NCI-H748 (cell line): ENCODE measurements at regions not wholly inside any gene's neighbourhood (a gene's known extent, or its start where the extent isn't known, plus 50 kb on each side); places are given as distances from the start of the nearest gene placed in this dataset.
"Not testable (repeated sequence)": the region's sequence is repeated elsewhere in the genome, so short reads cannot be mapped to it uniquely, and the experiment has no call there.

Experiments used
- DNase-seq: peaks from one replicate; lab custom pipeline; 2025; ENCODE audit not compliant: unreplicated experiment; lab: John Stamatoyannopoulos, UW

GRCh38 chr7:149930374-149931068 lies 56.8 kb downstream of the ATP6V0E2 start:
- not testable (repeated sequence) for DNase-seq

DNA sequence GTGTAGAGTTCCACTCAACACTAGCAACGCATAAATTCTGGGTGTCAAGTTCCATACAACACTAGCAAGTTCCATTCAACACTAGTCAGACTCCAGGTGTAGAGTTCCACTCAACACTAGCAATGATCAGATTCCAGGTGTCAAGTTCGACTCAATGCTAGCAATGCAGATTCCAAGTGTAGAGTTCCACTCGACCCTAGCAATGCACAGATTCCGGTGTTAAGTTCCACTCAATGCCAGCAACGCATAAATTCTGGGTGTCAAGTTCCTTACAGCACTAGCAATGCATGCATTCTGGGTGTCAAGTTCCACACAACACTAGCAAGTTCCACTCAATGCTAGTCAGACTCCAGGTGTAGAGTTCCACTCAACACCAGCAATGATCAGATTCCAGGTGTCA lies 60.0 kb downstream of the ATP6V0E2 start:
- DNase-seq = not testable (repeated sequence)

DNA sequence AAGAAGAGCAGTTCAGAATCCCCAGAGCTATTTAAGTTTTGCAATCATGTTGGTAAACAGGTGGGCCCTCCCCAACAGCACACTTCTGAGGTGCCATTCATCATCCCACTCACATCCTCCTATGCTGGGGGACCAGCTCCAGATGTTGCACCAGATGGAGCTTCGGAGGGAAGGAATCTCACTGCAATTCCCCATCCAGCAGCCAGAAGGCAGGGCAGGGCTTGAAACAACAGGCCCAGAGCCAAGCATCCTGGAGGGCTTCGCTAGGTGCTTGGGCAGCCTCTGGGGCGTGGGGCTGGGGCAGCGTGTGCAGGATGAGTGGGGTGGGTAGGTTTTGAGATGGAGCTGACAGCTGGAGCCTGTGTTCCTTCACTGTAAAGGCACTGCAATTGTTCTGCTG lies 73.6 kb downstream of the ATP6V0E2 start:
- DNase-seq = not testable (repeated sequence)

- DNase-seq = not testable (repeated sequence)
Observed at GRCh38 chr7:149948444-149948843, 74.7 kb downstream of the ATP6V0E2 start.

- not testable (repeated sequence) for DNase-seq
Observed at GRCh38 chr7:149949863-149950577, 76.3 kb downstream of the ATP6V0E2 start.

GRCh38 chr7:149950578-149950924 lies 76.8 kb downstream of the ATP6V0E2 start:
- DNase-seq = not testable (repeated sequence)

DNA sequence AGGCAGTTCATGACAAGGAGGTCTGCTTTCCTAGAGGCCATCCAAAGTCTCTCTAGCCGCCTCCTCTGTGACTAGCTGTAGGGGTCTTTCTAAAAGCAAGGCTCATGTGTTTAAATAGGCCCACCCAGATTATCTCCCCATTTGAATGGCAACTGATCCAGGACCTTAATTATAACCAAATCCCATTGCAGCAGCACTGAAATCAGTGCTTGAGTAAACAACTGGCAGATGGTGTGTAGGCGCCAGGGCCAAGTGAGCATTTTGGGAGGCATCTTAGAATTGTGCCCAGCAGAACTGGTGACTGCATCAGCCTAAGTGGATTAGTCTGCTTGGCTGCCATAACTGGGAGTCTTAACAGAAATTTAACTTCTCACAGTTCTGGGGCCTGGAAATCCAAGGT lies 77.8 kb downstream of the ATP6V0E2 start:
- not testable (repeated sequence) for DNase-seq

- DNase-seq = not testable (repeated sequence)
Observed at GRCh38 chr7:149958880-149959279, 85.1 kb downstream of the ATP6V0E2 start.

DNA sequence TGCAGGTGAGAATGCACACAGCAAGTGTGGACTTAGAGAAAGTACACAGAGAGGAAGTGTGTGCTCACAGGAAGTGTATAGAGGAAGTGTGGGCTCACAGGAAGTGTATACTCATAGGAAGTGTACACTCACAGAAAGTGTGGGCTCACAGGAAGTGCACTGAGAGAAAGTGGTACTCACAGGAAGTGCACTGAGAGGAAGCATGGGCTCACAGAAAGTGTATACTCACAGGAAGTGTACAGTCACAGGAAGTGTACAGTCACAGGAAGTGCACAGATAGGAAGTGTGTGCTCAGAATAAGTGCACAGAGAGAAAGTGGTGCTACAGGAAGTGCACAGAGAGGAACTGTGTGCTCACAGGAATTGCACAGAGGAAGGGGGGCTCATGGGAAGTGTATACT lies 87.1 kb downstream of the ATP6V0E2 start:
- not testable (repeated sequence) for DNase-seq

DNA sequence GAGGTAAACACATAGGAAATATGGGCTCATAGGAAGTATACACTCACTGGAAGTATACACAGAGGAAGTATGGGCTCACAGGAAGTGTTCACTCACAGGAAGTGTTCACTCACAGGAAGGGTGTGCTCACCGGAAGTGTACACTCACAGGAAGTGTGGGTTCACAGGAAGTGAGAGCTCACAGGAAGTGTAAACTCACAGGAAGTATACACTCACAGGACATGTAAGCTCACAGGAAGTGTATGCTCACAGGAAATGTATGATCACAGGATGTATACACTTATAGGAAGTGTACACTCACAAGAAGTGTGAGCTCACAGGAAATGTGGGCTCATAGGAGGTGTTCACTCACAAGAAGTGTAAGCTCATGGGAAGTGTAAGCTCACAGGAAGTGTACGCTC lies 88.1 kb downstream of the ATP6V0E2 start:
- DNase-seq = not testable (repeated sequence)

- not testable (repeated sequence) for DNase-seq
Observed at GRCh38 chr7:149962685-149963319, 89.0 kb downstream of the ATP6V0E2 start.

DNA sequence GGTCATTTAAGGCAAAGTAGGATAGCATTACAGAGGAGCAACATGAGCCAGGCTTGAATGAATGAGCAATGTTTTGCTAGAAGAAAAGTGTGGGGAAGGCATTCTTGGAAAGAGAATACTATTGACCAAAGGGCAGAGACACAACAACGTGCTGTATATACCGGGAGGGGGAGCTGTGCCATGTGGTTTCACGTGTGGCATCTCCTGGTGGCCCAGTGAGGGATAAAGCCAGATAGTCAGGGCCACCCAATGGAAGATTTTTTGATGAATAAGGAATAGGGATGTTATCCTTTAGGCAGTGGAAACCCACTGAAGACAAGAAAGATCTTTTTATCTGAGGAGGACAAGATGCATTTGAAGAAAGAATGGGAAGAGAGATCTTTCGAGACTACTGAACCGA lies 90.2 kb downstream of the ATP6V0E2 start:
- DNase-seq = not testable (repeated sequence)

DNA sequence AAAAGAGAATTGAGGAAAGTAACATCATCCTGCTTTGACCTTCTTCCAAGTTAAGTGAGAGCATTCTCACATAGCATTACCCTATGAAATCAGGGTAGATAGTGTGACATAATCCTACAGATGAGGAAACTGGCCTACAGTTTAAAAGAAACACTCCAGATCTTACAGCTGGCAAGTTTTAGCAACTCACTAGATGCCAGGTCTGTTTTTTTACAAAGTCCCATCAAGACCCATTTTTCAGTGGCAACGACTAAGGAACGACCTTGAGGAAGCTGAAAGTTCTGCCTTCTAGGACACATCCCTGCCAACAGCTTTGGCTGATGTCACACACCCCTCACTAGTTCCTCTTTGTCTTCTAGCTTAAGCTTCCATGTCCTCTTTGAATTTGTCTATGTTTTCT lies 92.7 kb downstream of the ATP6V0E2 start:
- not testable (repeated sequence) for DNase-seq

DNA sequence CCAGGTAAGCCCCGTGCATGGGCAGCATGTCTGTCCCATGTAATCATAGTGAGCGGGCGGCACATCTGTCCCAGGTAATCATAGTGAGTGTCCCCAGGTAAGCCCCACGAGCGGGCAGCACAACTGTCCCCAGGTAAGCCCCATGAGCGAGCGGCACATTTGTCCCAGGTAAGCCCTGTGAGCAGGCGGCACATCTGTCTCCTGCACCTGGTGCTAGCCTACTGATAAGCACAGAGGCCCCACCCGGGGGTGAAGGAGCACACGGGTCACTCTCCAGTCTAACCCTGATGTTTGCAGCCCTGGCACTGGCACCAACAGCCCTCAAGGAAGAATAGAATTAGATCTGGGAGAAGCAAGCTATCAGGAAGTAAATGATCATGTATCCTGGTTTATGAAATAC lies 99.2 kb downstream of the ATP6V0E2 start:
- not testable (repeated sequence) for DNase-seq

DNA sequence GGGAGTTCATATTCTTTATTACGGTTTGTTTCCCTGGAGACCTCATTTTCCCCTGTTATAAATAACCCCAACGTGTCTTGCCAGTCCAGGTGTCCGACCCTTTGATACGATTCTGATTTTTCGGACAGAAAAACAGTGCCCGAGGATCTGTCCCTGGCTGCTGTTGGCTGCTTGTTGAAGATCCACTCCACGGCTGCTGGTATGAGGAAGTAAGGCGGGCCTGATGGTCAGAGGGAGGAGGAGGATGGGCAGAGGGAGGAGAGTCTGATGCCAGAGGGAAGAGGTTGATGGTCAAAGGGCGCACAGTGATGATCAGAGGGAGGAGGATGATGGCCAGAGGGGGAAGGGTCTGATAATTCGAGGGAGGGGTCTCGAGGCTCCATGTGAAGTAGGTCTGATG lies 99.9 kb downstream of the ATP6V0E2 start:
- not testable (repeated sequence) for DNase-seq

DNA sequence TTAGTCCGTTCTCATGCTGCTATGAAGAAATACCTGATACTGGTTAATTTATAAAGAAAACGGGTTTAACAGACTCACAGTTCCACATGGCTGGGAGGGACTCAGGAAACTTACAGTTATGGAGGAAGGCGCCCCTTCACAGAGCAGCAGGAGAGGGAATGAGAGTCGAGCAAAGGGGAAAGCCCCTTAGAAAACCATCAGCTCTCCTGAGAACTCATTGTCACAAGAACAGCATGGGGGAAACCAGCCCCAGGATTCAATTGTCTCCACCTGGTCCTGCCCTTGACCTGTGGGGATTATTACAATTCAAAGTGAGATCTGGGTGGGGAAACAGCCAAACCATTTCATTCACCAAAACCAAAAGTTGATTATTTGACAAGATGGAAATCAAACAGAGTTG lies 101.8 kb downstream of the ATP6V0E2 start:
- DNase-seq = not testable (repeated sequence)

DNA sequence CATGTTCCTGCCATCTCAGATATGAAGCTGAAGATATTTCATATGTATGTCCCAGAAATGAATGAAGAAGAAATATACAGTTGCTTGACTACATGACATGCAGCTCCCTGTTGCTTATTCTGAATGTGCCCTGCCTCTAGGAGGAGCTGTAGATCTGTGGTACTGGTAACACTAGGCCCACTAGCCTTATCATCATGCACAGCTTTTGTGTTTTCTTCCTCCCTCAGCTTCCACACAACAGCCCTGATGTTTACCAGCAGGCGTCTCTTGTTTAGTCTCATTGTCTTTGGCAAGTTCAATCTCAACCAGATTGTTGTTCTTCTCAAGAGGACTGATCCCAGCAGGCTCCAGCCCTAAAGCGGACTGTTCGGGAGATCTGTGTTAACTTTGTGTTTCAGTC lies 104.8 kb downstream of the ATP6V0E2 start:
- not testable (repeated sequence) for DNase-seq

DNA sequence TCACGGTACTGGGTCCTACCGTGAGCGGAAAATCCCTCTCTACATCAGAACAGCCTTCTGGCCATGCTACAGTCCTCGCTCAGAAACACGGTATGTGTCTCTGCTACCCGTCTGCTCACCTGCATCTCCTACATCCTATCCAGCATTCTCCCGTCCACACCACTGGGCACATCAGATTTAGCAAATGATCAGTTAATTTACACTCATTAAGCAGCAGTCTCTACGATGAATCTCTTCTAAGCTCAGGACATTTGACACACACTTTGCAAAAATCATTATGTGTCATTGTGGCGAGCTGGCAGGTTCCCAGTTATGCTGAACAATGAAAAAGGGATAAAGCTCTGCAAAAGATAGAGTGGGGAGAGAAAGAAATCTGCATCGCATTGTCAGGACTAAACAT lies 105.2 kb downstream of the ATP6V0E2 start:
- not testable (repeated sequence) for DNase-seq

- not testable (repeated sequence) for DNase-seq
Observed at GRCh38 chr7:149982537-149983112, 108.9 kb downstream of the ATP6V0E2 start.

DNA sequence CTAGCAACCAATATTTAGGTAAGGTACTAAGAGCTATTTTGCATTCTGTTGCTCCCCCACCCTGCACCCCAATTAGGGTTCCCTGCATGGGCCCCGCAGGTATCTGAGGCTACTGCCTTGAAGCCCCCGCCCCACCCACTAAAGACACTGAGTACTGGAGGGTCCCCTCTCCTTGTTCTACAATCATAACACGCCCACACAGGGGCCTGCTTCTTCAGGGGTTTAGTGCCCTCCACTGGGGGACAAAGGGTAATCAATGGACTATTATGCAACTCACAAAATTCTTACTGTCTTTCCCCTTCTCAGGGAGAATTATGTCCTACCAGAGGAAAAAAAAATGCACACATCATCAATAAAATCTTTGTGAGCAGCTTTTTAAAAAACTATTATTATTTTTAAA lies 113.1 kb downstream of the ATP6V0E2 start:
- not testable (repeated sequence) for DNase-seq

GRCh38 chr7:149991652-149992302 lies 118.0 kb downstream of the ATP6V0E2 start:
- DNase-seq = not testable (repeated sequence)
